ENCODE measurements at regions not wholly inside any gene's neighbourhood (a gene's known extent, or its start where the extent isn't known, plus 50 kb on each side); places are given as distances from the start of the nearest gene placed in this dataset.

- H3K27ac Mint-ChIP-seq, result no peak overlapping the region
- H3K4me3 Mint-ChIP-seq, result no peak overlapping the region
- no peaks in the 10 kb centered on the region for H3K27me3 Mint-ChIP-seq
- H3K36me3 Mint-ChIP-seq (ENCODE audit: low read depth), result peaks cover 3% of the 10 kb centered on the region
- peaks cover 10% of the 10 kb centered on the region for H3K9me3 Mint-ChIP-seq
- H3K4me1 Mint-ChIP-seq (ENCODE audit: low read depth), result peaks cover 15% of the 10 kb centered on the region
These were observed 205.3 kb upstream of the MKLN1 start for GRCh38 chr7:131122394-131122793.

GRCh38 chr7:131124001-131124629 is 203.6 kb upstream of the MKLN1 start:
- peaks cover 4% of the 10 kb centered on the region for H3K9me3 Mint-ChIP-seq
- H3K36me3 Mint-ChIP-seq (ENCODE audit: low read depth), result no peaks in the 10 kb centered on the region
- peaks cover 15% of the 10 kb centered on the region for H3K4me1 Mint-ChIP-seq (ENCODE audit: low read depth)
- H3K4me3 Mint-ChIP-seq, result no peak overlapping the region
- H3K27ac Mint-ChIP-seq, result no peak overlapping the region
- no peaks in the 10 kb centered on the region for H3K27me3 Mint-ChIP-seq

- Mint-ChIP-seq H3K4me3 (no peak overlapping the region), H3K36me3 (ENCODE audit: low read depth) (no peaks in the 10 kb centered on the region), H3K27ac (no peak overlapping the region), H3K27me3 (no peaks in the 10 kb centered on the region), H3K9me3 (no peaks in the 10 kb centered on the region), H3K4me1 (ENCODE audit: low read depth) (peaks cover 15% of the 10 kb centered on the region)
These were observed 202.8 kb upstream of the MKLN1 start for GRCh38 chr7:131124867-131125266.

GRCh38 chr7:131130324-131130723 is 197.4 kb upstream of the MKLN1 start:
- Mint-ChIP-seq H3K4me3 (no peak overlapping the region), H3K9me3 (no peaks in the 10 kb centered on the region), H3K27me3 (no peaks in the 10 kb centered on the region), H3K36me3 (ENCODE audit: low read depth) (no peaks in the 10 kb centered on the region), H3K4me1 (ENCODE audit: low read depth) (no peaks in the 10 kb centered on the region), H3K27ac (no peak overlapping the region)

GRCh38 chr7:131131012-131131745 is 196.5 kb upstream of the MKLN1 start:
- Mint-ChIP-seq H3K36me3 (ENCODE audit: low read depth) (no peaks in the 10 kb centered on the region), H3K4me1 (ENCODE audit: low read depth) (no peaks in the 10 kb centered on the region), H3K9me3 (no peaks in the 10 kb centered on the region), H3K27ac (no peak overlapping the region), H3K4me3 (no peak overlapping the region), H3K27me3 (no peaks in the 10 kb centered on the region)

- Mint-ChIP-seq H3K27ac (no peak overlapping the region), H3K4me1 (ENCODE audit: low read depth) (peaks cover 4% of the 10 kb centered on the region), H3K9me3 (no peaks in the 10 kb centered on the region), H3K4me3 (no peak overlapping the region), H3K36me3 (ENCODE audit: low read depth) (no peaks in the 10 kb centered on the region), H3K27me3 (no peaks in the 10 kb centered on the region)
These were observed 195.8 kb upstream of the MKLN1 start for GRCh38 chr7:131131746-131132431.

- H3K9me3 Mint-ChIP-seq, result no peaks in the 10 kb centered on the region
- no peak overlapping the region for H3K4me3 Mint-ChIP-seq
- H3K4me1 Mint-ChIP-seq (ENCODE audit: low read depth), result peaks cover 4% of the 10 kb centered on the region
- H3K27ac Mint-ChIP-seq, result no peak overlapping the region
- H3K36me3 Mint-ChIP-seq (ENCODE audit: low read depth), result no peaks in the 10 kb centered on the region
- no peaks in the 10 kb centered on the region for H3K27me3 Mint-ChIP-seq
These were observed 188.2 kb upstream of the MKLN1 start for GRCh38 chr7:131139462-131139861.

- no peaks in the 10 kb centered on the region for H3K9me3 Mint-ChIP-seq
- no peaks in the 10 kb centered on the region for H3K27me3 Mint-ChIP-seq
- peak overlapping the region; percentile 4 for H3K27ac Mint-ChIP-seq
- peaks cover 2% of the 10 kb centered on the region for H3K4me1 Mint-ChIP-seq (ENCODE audit: low read depth)
- no peak overlapping the region for H3K4me3 Mint-ChIP-seq
- no peaks in the 10 kb centered on the region for H3K36me3 Mint-ChIP-seq (ENCODE audit: low read depth)
These were observed 186.2 kb upstream of the MKLN1 start for GRCh38 chr7:131141443-131141967.

GRCh38 chr7:131143869-131144268 is 183.8 kb upstream of the MKLN1 start:
- H3K36me3 Mint-ChIP-seq (ENCODE audit: low read depth), result no peaks in the 10 kb centered on the region
- no peaks in the 10 kb centered on the region for H3K27me3 Mint-ChIP-seq
- H3K4me1 Mint-ChIP-seq (ENCODE audit: low read depth), result no peaks in the 10 kb centered on the region
- no peaks in the 10 kb centered on the region for H3K9me3 Mint-ChIP-seq
- H3K27ac Mint-ChIP-seq, result no peak overlapping the region
- H3K4me3 Mint-ChIP-seq, result no peak overlapping the region

GRCh38 chr7:131145026-131145425 is 182.7 kb upstream of the MKLN1 start:
- Mint-ChIP-seq H3K27me3 (no peaks in the 10 kb centered on the region), H3K4me3 (no peak overlapping the region), H3K36me3 (ENCODE audit: low read depth) (no peaks in the 10 kb centered on the region), H3K27ac (no peak overlapping the region), H3K4me1 (ENCODE audit: low read depth) (no peaks in the 10 kb centered on the region), H3K9me3 (no peaks in the 10 kb centered on the region)

GRCh38 chr7:131145770-131146169 is 181.9 kb upstream of the MKLN1 start:
- Mint-ChIP-seq H3K4me1 (ENCODE audit: low read depth) (no peaks in the 10 kb centered on the region), H3K27ac (no peak overlapping the region), H3K4me3 (no peak overlapping the region), H3K27me3 (no peaks in the 10 kb centered on the region), H3K9me3 (no peaks in the 10 kb centered on the region), H3K36me3 (ENCODE audit: low read depth) (no peaks in the 10 kb centered on the region)

GRCh38 chr7:131147604-131148003 is 180.1 kb upstream of the MKLN1 start:
- Mint-ChIP-seq H3K9me3 (no peaks in the 10 kb centered on the region), H3K27me3 (no peaks in the 10 kb centered on the region), H3K4me1 (ENCODE audit: low read depth) (no peaks in the 10 kb centered on the region)

GRCh38 chr7:131148258-131148657 is 179.4 kb upstream of the MKLN1 start:
- Mint-ChIP-seq H3K36me3 (ENCODE audit: low read depth) (no peaks in the 10 kb centered on the region), H3K27me3 (no peaks in the 10 kb centered on the region), H3K27ac (no peak overlapping the region), H3K9me3 (no peaks in the 10 kb centered on the region), H3K4me3 (no peak overlapping the region), H3K4me1 (ENCODE audit: low read depth) (no peaks in the 10 kb centered on the region)

More at GRCh38 chr7:131147604-131148003, 180.1 kb upstream of the MKLN1 start:
- Mint-ChIP-seq H3K36me3 (ENCODE audit: low read depth) (no peaks in the 10 kb centered on the region), H3K27ac (no peak overlapping the region), H3K4me3 (no peak overlapping the region)

- H3K4me3 Mint-ChIP-seq, result no peak overlapping the region
- H3K4me1 Mint-ChIP-seq (ENCODE audit: low read depth), result no peaks in the 10 kb centered on the region
- H3K9me3 Mint-ChIP-seq, result no peaks in the 10 kb centered on the region
- no peak overlapping the region for H3K27ac Mint-ChIP-seq
- no peaks in the 10 kb centered on the region for H3K36me3 Mint-ChIP-seq (ENCODE audit: low read depth)
- H3K27me3 Mint-ChIP-seq, result no peaks in the 10 kb centered on the region
These were observed 178.8 kb upstream of the MKLN1 start for GRCh38 chr7:131148708-131149428.

- H3K27me3 Mint-ChIP-seq, result no peaks in the 10 kb centered on the region
- H3K9me3 Mint-ChIP-seq, result no peaks in the 10 kb centered on the region
- no peak overlapping the region for H3K27ac Mint-ChIP-seq
- no peaks in the 10 kb centered on the region for H3K4me1 Mint-ChIP-seq (ENCODE audit: low read depth)
- H3K4me3 Mint-ChIP-seq, result no peak overlapping the region
- no peaks in the 10 kb centered on the region for H3K36me3 Mint-ChIP-seq (ENCODE audit: low read depth)
These were observed 178.3 kb upstream of the MKLN1 start for GRCh38 chr7:131149429-131149773.

Data from stimulated activated naive CD8-positive, alpha-beta T cell treated with anti-CD3 and anti-CD28 coated beads, Interleukin-15, Interleukin-2, amounts not matched to agents 100 ng/mL and 50 ng/mL, for 24 hours (primary cell).